ENCODE measurements at regions not wholly inside any gene's neighbourhood (a gene's known extent, or its start where the extent isn't known, plus 50 kb on each side); places are given as distances from the start of the nearest gene placed in this dataset.

GRCh38 chr12:131287015-131287937, 333.6 kb downstream of the ADGRD1 start:
- TF ChIP-seq, protein P1, sequence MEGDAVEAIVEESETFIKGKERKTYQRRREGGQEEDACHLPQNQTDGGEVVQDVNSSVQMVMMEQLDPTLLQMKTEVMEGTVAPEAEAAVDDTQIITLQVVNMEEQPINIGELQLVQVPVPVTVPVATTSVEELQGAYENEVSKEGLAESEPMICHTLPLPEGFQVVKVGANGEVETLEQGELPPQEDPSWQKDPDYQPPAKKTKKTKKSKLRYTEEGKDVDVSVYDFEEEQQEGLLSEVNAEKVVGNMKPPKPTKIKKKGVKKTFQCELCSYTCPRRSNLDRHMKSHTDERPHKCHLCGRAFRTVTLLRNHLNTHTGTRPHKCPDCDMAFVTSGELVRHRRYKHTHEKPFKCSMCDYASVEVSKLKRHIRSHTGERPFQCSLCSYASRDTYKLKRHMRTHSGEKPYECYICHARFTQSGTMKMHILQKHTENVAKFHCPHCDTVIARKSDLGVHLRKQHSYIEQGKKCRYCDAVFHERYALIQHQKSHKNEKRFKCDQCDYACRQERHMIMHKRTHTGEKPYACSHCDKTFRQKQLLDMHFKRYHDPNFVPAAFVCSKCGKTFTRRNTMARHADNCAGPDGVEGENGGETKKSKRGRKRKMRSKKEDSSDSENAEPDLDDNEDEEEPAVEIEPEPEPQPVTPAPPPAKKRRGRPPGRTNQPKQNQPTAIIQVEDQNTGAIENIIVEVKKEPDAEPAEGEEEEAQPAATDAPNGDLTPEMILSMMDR (optimal IDR thresholded peaks at IDR 0.05 in 1 of 3, IDR thresholded peaks at IDR 0.05 in 1 of 3, conservative IDR thresholded peaks at IDR 0.05 in 1 of 3; ENCODE audit: extremely low read depth in 1 of 3, insufficient read depth in 2 of 3, low read length in 3 of 3): no peak
- TF ChIP-seq EZH2 (IDR thresholded peaks at IDR 0.05; ENCODE audit: low read length): no peak

All from keratinocyte (primary cell).